Fibroblast of the aortic adventitia (primary cell): ENCODE measurements at regions not wholly inside any gene's neighbourhood (a gene's known extent, or its start where the extent isn't known, plus 50 kb on each side); places are given as distances from the start of the nearest gene placed in this dataset.

Experiments
- DNase-seq: peaks from one replicate; pipeline ENCODE4 v3.0.0-alpha.2; 2010; ENCODE audit warnings: low read depth
- H3K4me3 ChIP-seq: 2 replicates; pipeline ENCODE4 v1.5.1; 2011; ENCODE audit warnings: low read depth, mild to moderate bottlenecking, control low read depth, low read length, moderate library complexity
- TF ChIP-seq, protein P1 (sequence below): IDR thresholded peaks from 2 replicates; pipeline ENCODE4 v1.5.1; 2011; ENCODE audit warnings: mild to moderate bottlenecking, low read length, control low read depth, inconsistent platforms; ENCODE audit not compliant: insufficient read depth

DNA sequence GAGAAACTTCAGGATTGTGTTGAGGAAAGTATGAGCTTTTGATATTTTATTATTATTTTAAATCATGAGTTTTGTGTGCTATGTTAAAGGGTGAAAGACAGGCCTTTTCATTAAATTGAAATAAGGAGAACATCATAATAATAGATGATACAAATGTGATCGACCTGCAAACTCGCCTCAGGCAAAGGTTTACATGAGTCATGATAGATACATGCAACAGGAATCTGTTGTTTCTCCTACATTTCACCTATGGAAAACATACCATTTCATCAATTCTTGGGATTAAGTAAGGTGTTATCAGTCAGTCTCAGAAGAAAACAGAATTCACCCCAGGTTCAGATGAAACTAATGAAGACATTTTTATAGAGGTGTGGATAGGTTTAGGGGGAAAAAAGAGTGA lies 1992.5 kb upstream of the PIK3C3 start:
- no peak overlapping the region for H3K4me3 ChIP-seq
- TF ChIP-seq, protein P1, sequence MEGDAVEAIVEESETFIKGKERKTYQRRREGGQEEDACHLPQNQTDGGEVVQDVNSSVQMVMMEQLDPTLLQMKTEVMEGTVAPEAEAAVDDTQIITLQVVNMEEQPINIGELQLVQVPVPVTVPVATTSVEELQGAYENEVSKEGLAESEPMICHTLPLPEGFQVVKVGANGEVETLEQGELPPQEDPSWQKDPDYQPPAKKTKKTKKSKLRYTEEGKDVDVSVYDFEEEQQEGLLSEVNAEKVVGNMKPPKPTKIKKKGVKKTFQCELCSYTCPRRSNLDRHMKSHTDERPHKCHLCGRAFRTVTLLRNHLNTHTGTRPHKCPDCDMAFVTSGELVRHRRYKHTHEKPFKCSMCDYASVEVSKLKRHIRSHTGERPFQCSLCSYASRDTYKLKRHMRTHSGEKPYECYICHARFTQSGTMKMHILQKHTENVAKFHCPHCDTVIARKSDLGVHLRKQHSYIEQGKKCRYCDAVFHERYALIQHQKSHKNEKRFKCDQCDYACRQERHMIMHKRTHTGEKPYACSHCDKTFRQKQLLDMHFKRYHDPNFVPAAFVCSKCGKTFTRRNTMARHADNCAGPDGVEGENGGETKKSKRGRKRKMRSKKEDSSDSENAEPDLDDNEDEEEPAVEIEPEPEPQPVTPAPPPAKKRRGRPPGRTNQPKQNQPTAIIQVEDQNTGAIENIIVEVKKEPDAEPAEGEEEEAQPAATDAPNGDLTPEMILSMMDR = no peak
- DNase-seq = no peak

DNA sequence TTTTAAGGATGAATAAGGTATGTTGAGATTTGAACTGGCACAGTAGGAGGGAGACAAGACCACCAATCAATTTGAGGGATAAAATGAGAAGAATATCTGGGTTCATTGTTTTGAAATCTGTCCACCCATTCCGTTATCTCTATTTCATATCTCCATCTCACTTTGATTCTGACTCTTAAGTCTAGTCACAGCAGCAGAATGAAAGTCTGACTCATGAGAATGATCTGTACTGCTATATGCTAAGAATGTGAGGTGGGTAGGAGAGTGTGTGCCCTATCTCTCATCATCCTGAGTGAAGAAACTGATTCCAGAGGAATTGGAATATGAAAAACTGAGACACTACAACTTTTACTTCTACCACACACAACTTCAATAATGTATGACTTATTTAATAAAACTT lies 1994.5 kb upstream of the PIK3C3 start:
- no peak for DNase-seq
- TF ChIP-seq, protein P1 = no peak
- no peak overlapping the region for H3K4me3 ChIP-seq

DNA sequence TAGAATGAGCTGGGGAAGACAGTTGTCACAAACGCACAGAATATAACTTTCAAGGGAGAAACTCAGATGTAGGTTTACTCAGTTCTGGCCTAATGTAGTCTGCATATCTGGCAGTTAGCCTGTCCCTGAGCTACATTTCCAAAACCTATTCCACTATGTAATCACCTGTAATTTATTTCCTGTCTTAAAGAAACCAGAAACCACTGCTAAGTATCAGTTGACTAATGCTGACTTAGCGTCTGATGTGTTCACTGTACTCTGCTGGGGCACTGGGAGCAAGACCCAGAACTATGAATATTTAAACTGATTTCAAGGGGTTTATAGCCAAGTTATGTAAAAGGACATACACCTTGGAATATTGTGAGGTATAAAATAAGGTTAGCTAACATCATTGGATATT lies 1995.2 kb upstream of the PIK3C3 start:
- TF ChIP-seq, protein P1 = no peak
- no peak for DNase-seq
- H3K4me3 ChIP-seq = no peak overlapping the region

GRCh38 chr18:39958876-39959275 lies 1996.2 kb upstream of the PIK3C3 start:
- TF ChIP-seq, protein P1 = no peak
- DNase-seq = no peak

GRCh38 chr18:39952816-39953215 lies 2002.2 kb upstream of the PIK3C3 start:
- H3K4me3 ChIP-seq = no peak overlapping the region
- DNase-seq = no peak
- TF ChIP-seq, protein P1 = no peak

More at GRCh38 chr18:39958876-39959275, 1996.2 kb upstream of the PIK3C3 start:
- H3K4me3 ChIP-seq = no peak overlapping the region

GRCh38 chr18:39951142-39951720 lies 2003.8 kb upstream of the PIK3C3 start:
- H3K4me3 ChIP-seq = no peak overlapping the region
- TF ChIP-seq, protein P1 = no peak
- DNase-seq = no peak

- no peak overlapping the region for H3K4me3 ChIP-seq
- no peak for DNase-seq
- TF ChIP-seq, protein P1 = no peak
Measured at GRCh38 chr18:39946623-39947061, 2008.4 kb upstream of the PIK3C3 start.
